ENCODE measurements at regions not wholly inside any gene's neighbourhood (a gene's known extent, or its start where the extent isn't known, plus 50 kb on each side); places are given as distances from the start of the nearest gene placed in this dataset.

DNA sequence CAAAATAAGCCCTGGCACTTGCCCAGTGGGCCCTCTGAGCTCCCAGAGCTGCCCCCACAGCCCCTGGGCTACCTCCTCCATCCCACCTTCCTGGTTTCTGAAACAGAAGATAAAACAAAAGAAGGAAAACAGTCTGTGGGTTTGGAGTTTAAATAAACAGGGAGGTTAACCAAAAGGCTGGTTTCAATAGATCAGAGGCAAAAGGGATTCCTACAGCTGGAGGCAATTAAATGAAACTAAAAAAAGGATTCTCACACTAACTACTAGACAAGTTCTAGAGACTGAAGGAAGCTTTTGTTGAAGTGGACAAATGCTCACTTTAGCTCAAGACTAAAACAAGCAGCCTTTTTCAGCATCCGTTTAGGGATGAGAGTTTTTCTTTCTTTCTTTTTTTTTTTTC, 569.8 kb downstream of the FGF9 start:
- no peaks in the 10 kb centered on the region for H3K27me3 ChIP-seq (ENCODE audit: control insufficient read depth, insufficient read depth, low read length)
- H3K9ac ChIP-seq (ENCODE audit: insufficient read depth, low read length) = no peak overlapping the region
- no peak overlapping the region for H2AFZ ChIP-seq (ENCODE audit: low read length)
- H3K4me3 ChIP-seq (replicated peaks in 1 of 4; ENCODE audit: control extremely low read depth in 1 of 4, insufficient read depth in 1 of 4, low read depth in 3 of 4, low read length in 4 of 4) = no peak overlapping the region
- no peak overlapping the region for H3K4me2 ChIP-seq (ENCODE audit: extremely low read depth, insufficient read depth, low read length)
- H4K20me1 ChIP-seq (ENCODE audit: control insufficient read depth, extremely low read depth, insufficient read depth, low read length) = no peaks in the 10 kb centered on the region
- H3K4me1 ChIP-seq (ENCODE audit: control insufficient read depth, extremely low read depth, insufficient read depth, low read length) = no peaks in the 10 kb centered on the region
- no peaks in the 10 kb centered on the region for H3K79me2 ChIP-seq (ENCODE audit: control insufficient read depth, insufficient read depth, low read length)
- no peaks in the 10 kb centered on the region for H3K36me3 ChIP-seq (ENCODE audit: control insufficient read depth, insufficient read depth, low read length)
- TF ChIP-seq, protein P1, sequence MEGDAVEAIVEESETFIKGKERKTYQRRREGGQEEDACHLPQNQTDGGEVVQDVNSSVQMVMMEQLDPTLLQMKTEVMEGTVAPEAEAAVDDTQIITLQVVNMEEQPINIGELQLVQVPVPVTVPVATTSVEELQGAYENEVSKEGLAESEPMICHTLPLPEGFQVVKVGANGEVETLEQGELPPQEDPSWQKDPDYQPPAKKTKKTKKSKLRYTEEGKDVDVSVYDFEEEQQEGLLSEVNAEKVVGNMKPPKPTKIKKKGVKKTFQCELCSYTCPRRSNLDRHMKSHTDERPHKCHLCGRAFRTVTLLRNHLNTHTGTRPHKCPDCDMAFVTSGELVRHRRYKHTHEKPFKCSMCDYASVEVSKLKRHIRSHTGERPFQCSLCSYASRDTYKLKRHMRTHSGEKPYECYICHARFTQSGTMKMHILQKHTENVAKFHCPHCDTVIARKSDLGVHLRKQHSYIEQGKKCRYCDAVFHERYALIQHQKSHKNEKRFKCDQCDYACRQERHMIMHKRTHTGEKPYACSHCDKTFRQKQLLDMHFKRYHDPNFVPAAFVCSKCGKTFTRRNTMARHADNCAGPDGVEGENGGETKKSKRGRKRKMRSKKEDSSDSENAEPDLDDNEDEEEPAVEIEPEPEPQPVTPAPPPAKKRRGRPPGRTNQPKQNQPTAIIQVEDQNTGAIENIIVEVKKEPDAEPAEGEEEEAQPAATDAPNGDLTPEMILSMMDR (conservative IDR thresholded peaks at IDR 0.05 in 1 of 2, IDR thresholded peaks at IDR 0.05 in 1 of 2; ENCODE audit: low read depth in 1 of 2, low read length in 2 of 2) = no peak
- no peak for TF ChIP-seq EZH2 (IDR thresholded peaks at IDR 0.05; ENCODE audit: low read length, missing control alignments)
- H3K27ac ChIP-seq (ENCODE audit: insufficient read depth, low read length) = no peak overlapping the region
- no peak for DNase-seq (ENCODE audit: low read depth in 2 of 2)
- no peaks in the 10 kb centered on the region for H3K9me3 ChIP-seq (ENCODE audit: control insufficient read depth, insufficient read depth, low read depth, low read length)

DNA sequence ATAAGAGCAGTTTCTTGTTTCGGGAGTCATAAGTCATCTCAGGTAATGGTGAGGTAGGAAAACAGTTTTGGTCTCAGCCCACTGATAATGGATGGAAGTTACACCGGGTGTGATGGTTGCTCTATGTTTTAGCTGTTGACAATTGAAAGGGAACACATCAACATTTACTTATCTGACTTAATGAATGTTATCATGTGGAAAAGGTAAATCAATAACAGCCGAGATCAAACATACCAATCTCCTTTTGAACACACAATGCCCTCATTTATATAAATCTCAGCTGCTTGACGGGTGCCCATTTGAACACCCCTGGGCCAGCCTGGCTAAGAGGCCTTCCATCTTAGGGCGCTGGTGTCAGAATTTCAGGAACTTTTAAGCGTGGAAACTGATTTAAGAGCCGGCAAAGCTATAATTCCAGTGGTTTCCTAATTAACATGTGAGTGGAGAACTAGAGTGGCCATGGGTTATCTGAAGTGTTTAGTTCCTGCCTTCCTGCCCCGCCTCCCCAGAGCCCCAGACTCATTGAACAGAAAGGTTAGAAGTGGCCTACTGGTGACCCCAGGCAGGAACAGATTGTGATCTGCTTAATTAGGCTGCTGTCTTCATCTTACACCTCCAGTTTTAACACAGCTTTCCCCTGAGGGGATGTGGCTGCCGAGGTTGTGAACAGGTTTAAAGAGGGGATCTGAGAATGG, 572.7 kb downstream of the FGF9 start:
- Histone ChIP-seq H3K36me3 (ENCODE audit: control insufficient read depth, insufficient read depth, low read length) (no peaks in the 10 kb centered on the region), H3K4me1 (ENCODE audit: control insufficient read depth, extremely low read depth, insufficient read depth, low read length) (no peaks in the 10 kb centered on the region), H3K4me2 (ENCODE audit: extremely low read depth, insufficient read depth, low read length) (no peak overlapping the region), H2AFZ (ENCODE audit: low read length) (no peak overlapping the region), H3K4me3 (replicated peaks in 1 of 4; ENCODE audit: control extremely low read depth in 1 of 4, insufficient read depth in 1 of 4, low read depth in 3 of 4, low read length in 4 of 4) (no peak overlapping the region), H4K20me1 (ENCODE audit: control insufficient read depth, extremely low read depth, insufficient read depth, low read length) (no peaks in the 10 kb centered on the region), H3K9me3 (ENCODE audit: control insufficient read depth, insufficient read depth, low read depth, low read length) (no peaks in the 10 kb centered on the region), H3K27ac (ENCODE audit: insufficient read depth, low read length) (no peak overlapping the region), H3K79me2 (ENCODE audit: control insufficient read depth, insufficient read depth, low read length) (no peaks in the 10 kb centered on the region), H3K9ac (ENCODE audit: insufficient read depth, low read length) (no peak overlapping the region), H3K27me3 (ENCODE audit: control insufficient read depth, insufficient read depth, low read length) (no peaks in the 10 kb centered on the region)
- no peak for DNase-seq (ENCODE audit: low read depth in 2 of 2)
- TF ChIP-seq, protein P1 (conservative IDR thresholded peaks at IDR 0.05 in 1 of 2, IDR thresholded peaks at IDR 0.05 in 1 of 2; ENCODE audit: low read depth in 1 of 2, low read length in 2 of 2) = no peak
- TF ChIP-seq EZH2 (IDR thresholded peaks at IDR 0.05; ENCODE audit: low read length, missing control alignments) = no peak

DNA sequence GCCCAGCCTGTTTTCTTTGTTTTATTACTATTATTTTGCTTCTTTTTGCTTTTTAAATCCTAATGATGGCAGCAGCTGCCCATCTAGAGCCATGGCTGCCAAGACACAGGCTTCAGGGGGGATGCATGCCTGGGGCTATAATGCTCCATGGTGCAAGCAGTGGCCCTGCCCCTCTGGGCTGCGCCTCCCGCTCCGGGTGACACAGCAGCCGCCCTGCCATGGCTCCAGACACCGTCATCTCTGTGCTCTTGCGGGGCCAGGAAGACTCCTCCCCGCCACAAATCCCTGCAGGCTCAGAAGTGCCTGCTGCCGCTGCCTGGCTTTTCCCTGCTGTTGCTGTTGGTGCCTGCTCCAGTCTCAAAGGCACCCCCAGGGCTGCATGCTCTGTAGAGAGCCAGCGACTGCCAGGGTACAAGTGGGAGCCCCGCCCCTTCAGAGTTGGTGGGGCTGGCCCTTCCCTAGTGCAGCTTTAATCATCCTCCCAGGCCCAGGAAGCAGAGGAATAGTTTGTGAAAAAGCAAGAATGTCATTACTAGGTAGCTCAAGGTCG, 581.5 kb downstream of the FGF9 start:
- H3K27ac ChIP-seq (ENCODE audit: insufficient read depth, low read length) = no peak overlapping the region
- H3K9me3 ChIP-seq (ENCODE audit: control insufficient read depth, insufficient read depth, low read depth, low read length) = no peaks in the 10 kb centered on the region
- no peaks in the 10 kb centered on the region for H3K27me3 ChIP-seq (ENCODE audit: control insufficient read depth, insufficient read depth, low read length)
- no peaks in the 10 kb centered on the region for H3K4me1 ChIP-seq (ENCODE audit: control insufficient read depth, extremely low read depth, insufficient read depth, low read length)
- TF ChIP-seq, protein P1 (conservative IDR thresholded peaks at IDR 0.05 in 1 of 2, IDR thresholded peaks at IDR 0.05 in 1 of 2; ENCODE audit: low read depth in 1 of 2, low read length in 2 of 2) = no peak
- TF ChIP-seq EZH2 (IDR thresholded peaks at IDR 0.05; ENCODE audit: low read length, missing control alignments) = no peak
- H2AFZ ChIP-seq (ENCODE audit: low read length) = no peak overlapping the region
- no peak overlapping the region for H3K4me2 ChIP-seq (ENCODE audit: extremely low read depth, insufficient read depth, low read length)
- H3K9ac ChIP-seq (ENCODE audit: insufficient read depth, low read length) = no peak overlapping the region
- H4K20me1 ChIP-seq (ENCODE audit: control insufficient read depth, extremely low read depth, insufficient read depth, low read length) = no peaks in the 10 kb centered on the region
- no peak for DNase-seq (ENCODE audit: low read depth in 2 of 2)
- no peaks in the 10 kb centered on the region for H3K79me2 ChIP-seq (ENCODE audit: control insufficient read depth, insufficient read depth, low read length)
- H3K4me3 ChIP-seq (replicated peaks in 1 of 4; ENCODE audit: control extremely low read depth in 1 of 4, insufficient read depth in 1 of 4, low read depth in 3 of 4, low read length in 4 of 4) = no peak overlapping the region
- no peaks in the 10 kb centered on the region for H3K36me3 ChIP-seq (ENCODE audit: control insufficient read depth, insufficient read depth, low read length)
